ENCODE measurements at regions not wholly inside any gene's neighbourhood (a gene's known extent, or its start where the extent isn't known, plus 50 kb on each side); places are given as distances from the start of the nearest gene placed in this dataset.
"Not testable (repeated sequence)": the region's sequence is repeated elsewhere in the genome, so short reads cannot be mapped to it uniquely, and the experiment has no call there.

- Histone ChIP-seq H3K27ac (no peak overlapping the region), H3K4me3 (no peak overlapping the region), H3K9me3 (peaks cover 0 to 6% (median 2%) of the 10 kb centered on the region in 4 donors), H3K27me3 (no peaks in the 10 kb centered on the region), H3K4me1 (no peaks in the 10 kb centered on the region), H3K36me3 (no peaks in the 10 kb centered on the region)
- 76 to 91% (median 86%) methylated on average over 2 of the region's 2 CpGs for WGBS, 5 donors
- TF ChIP-seq POLR2AphosphoS5 (IDR thresholded peaks at IDR 0.05) (no peak), POLR2A (IDR thresholded peaks at IDR 0.05) (no peak), CTCF (IDR thresholded peaks at IDR 0.05) (no peak), EP300 (IDR thresholded peaks at IDR 0.05) (no peak)
- intact Hi-C loops (cut with DNase I; ENCODE audit: low total_unique reads) = no loop called here
- no peak for DNase-seq
These were observed 189.8 kb upstream of the CDH5 start for GRCh38 chr16:66176731-66177130.

- H3K36me3 ChIP-seq = no peaks in the 10 kb centered on the region
- TF ChIP-seq POLR2A (IDR thresholded peaks at IDR 0.05) (no peak), CTCF (IDR thresholded peaks at IDR 0.05) (no peak), EP300 (IDR thresholded peaks at IDR 0.05) (no peak), POLR2AphosphoS5 (IDR thresholded peaks at IDR 0.05) (no peak)
- no peak for DNase-seq
- H3K27me3 ChIP-seq = no peaks in the 10 kb centered on the region
- H3K4me1 ChIP-seq = no peaks in the 10 kb centered on the region
- 80 to 91% (median 85%) methylated on average over 7 of the region's 7 CpGs for WGBS, 5 donors
- H3K27ac ChIP-seq = no peak overlapping the region
- H3K4me3 ChIP-seq = no peak overlapping the region
- intact Hi-C loops (cut with DNase I; ENCODE audit: low total_unique reads) = no loop called here
- H3K9me3 ChIP-seq = peaks cover 0 to 6% (median 2%) of the 10 kb centered on the region in 4 donors
These were observed 190.4 kb upstream of the CDH5 start for GRCh38 chr16:66176111-66176510.

GRCh38 chr16:66175636-66176035 is 190.9 kb upstream of the CDH5 start:
- Histone ChIP-seq H3K9me3 (peaks cover 0 to 6% (median 2%) of the 10 kb centered on the region in 4 donors), H3K27ac (no peak overlapping the region), H3K27me3 (no peaks in the 10 kb centered on the region), H3K36me3 (no peaks in the 10 kb centered on the region), H3K4me3 (no peak overlapping the region), H3K4me1 (no peaks in the 10 kb centered on the region)
- 48 to 61% (median 55%) methylated on average over 4 of the region's 4 CpGs for WGBS, 5 donors
- TF ChIP-seq EP300 (IDR thresholded peaks at IDR 0.05) (no peak), POLR2A (IDR thresholded peaks at IDR 0.05) (no peak), CTCF (IDR thresholded peaks at IDR 0.05) (no peak), POLR2AphosphoS5 (IDR thresholded peaks at IDR 0.05) (no peak)
- no peak for DNase-seq
- intact Hi-C loops (cut with DNase I; ENCODE audit: low total_unique reads) = no loop called here

- Histone ChIP-seq H3K36me3 (no peaks in the 10 kb centered on the region), H3K27me3 (no peaks in the 10 kb centered on the region), H3K4me3 (no peak overlapping the region), H3K4me1 (no peaks in the 10 kb centered on the region), H3K27ac (no peak overlapping the region), H3K9me3 (peaks cover 0 to 5% (median under 1%) of the 10 kb centered on the region in 4 donors)
- no peak for DNase-seq
- TF ChIP-seq EP300 (IDR thresholded peaks at IDR 0.05) = no peak
- TF ChIP-seq POLR2AphosphoS5 (IDR thresholded peaks at IDR 0.05) = no peak
- TF ChIP-seq CTCF (IDR thresholded peaks at IDR 0.05) = no peak
- TF ChIP-seq POLR2A (IDR thresholded peaks at IDR 0.05) = no peak
- 61 to 87% (median 72%) methylated on average over 5 of the region's 5 CpGs for WGBS, 5 donors
- intact Hi-C loops (cut with DNase I; ENCODE audit: low total_unique reads) = no loop called here
These were observed 191.4 kb upstream of the CDH5 start for GRCh38 chr16:66175058-66175457.

- DNase-seq; H3K36me3 ChIP-seq; H3K4me3 ChIP-seq; H3K27ac ChIP-seq; H3K27me3 ChIP-seq; intact Hi-C loops (cut with DNase I; ENCODE audit: low total_unique reads); H3K4me1 ChIP-seq; H3K9me3 ChIP-seq: not testable (repeated sequence)
- 86 to 94% (median 92%) methylated on average over 10 of the region's 10 CpGs for WGBS, 5 donors
These were observed 192.7 kb upstream of the CDH5 start for GRCh38 chr16:66173796-66174195.

GRCh38 chr16:66173181-66173580 is 193.3 kb upstream of the CDH5 start:
- DNase-seq; H3K27ac ChIP-seq; intact Hi-C loops (cut with DNase I; ENCODE audit: low total_unique reads); H3K27me3 ChIP-seq; H3K4me3 ChIP-seq; H3K4me1 ChIP-seq; H3K9me3 ChIP-seq; H3K36me3 ChIP-seq: not testable (repeated sequence)
- 83 to 98% (median 87%) methylated on average over 6 of the region's 6 CpGs for WGBS, 5 donors
